Neural cell (in vitro differentiated cells): ENCODE measurements at regions not wholly inside any gene's neighbourhood (a gene's known extent, or its start where the extent isn't known, plus 50 kb on each side); places are given as distances from the start of the nearest gene placed in this dataset.

Source experiments
- EP300 ChIP-seq: fragments of 450-650 bp; conservative IDR thresholded peaks from 2 replicates; pipeline ENCODE4 v1.6.1; 2014; ENCODE audit warnings: antibody characterized with exemption, mild to moderate bottlenecking, moderate library complexity; ENCODE audit not compliant: poor library complexity, severe bottlenecking
- RAD21 ChIP-seq: fragments of 450-650 bp; conservative IDR thresholded peaks from 2 replicates; pipeline ENCODE4 v1.6.1; 2014; ENCODE audit warnings: antibody characterized with exemption, mild to moderate bottlenecking, moderate library complexity

DNA sequence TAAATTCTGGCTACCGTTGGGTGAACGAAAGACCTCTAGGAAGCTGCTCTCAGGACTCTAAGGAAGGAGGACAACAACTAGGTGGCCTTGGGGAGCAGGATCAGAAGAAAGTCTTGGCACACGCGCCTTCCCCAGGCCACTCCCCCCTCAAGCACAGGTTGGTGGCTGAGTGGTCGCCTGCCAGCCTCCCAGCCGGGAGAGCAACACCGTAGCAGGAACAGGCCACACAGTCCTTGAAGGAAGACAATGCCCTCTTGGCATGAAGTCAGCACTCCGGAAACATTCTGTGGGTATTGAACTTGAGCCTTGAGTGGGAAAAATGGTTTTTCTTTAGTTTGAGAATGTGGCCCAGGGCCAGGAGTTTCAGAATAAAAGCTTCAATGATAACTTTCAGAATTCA lies 87.4 kb upstream of the AGAP1 start:
- no peak for TF ChIP-seq RAD21
- no peak for TF ChIP-seq EP300
